OCI-LY3 (cell line): ENCODE measurements at regions not wholly inside any gene's neighbourhood (a gene's known extent, or its start where the extent isn't known, plus 50 kb on each side); places are given as distances from the start of the nearest gene placed in this dataset.

ENCODE experiments used
- CTCF ChIP-seq: fragments of 200-600, 300-600 bp; sonication (generic); IDR thresholded peaks from 2 replicates; pipeline ENCODE4 v1.5.1; 2014; ENCODE audit warnings: antibody characterized with exemption, low read length, low read depth
- EZH2phosphoT487 ChIP-seq: fragments of 200-600 bp; shearing (Covaris generic); IDR thresholded peaks from 2 replicates; pipeline ENCODE4 v1.6.1; 2018; ENCODE audit warnings: antibody characterized with exemption, mixed run types, low read depth

- TF ChIP-seq CTCF (peak; percentile 75), EZH2phosphoT487 (no peak)
These were observed 104.0 kb upstream of the ZNF366 start for GRCh38 chr5:72611118-72611730.
